ENCODE measurements at regions not wholly inside any gene's neighbourhood (a gene's known extent, or its start where the extent isn't known, plus 50 kb on each side); places are given as distances from the start of the nearest gene placed in this dataset.

- TF ChIP-seq, protein P1, sequence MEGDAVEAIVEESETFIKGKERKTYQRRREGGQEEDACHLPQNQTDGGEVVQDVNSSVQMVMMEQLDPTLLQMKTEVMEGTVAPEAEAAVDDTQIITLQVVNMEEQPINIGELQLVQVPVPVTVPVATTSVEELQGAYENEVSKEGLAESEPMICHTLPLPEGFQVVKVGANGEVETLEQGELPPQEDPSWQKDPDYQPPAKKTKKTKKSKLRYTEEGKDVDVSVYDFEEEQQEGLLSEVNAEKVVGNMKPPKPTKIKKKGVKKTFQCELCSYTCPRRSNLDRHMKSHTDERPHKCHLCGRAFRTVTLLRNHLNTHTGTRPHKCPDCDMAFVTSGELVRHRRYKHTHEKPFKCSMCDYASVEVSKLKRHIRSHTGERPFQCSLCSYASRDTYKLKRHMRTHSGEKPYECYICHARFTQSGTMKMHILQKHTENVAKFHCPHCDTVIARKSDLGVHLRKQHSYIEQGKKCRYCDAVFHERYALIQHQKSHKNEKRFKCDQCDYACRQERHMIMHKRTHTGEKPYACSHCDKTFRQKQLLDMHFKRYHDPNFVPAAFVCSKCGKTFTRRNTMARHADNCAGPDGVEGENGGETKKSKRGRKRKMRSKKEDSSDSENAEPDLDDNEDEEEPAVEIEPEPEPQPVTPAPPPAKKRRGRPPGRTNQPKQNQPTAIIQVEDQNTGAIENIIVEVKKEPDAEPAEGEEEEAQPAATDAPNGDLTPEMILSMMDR (conservative IDR thresholded peaks at IDR 0.05): no peak
- no peak for TF ChIP-seq ZFX (IDR thresholded peaks at IDR 0.05)
Observed at GRCh38 chr11:15526032-15526431, 411.3 kb downstream of the INSC start.
